ENCODE measurements at regions not wholly inside any gene's neighbourhood (a gene's known extent, or its start where the extent isn't known, plus 50 kb on each side); places are given as distances from the start of the nearest gene placed in this dataset.

- TF ChIP-seq, protein P1, sequence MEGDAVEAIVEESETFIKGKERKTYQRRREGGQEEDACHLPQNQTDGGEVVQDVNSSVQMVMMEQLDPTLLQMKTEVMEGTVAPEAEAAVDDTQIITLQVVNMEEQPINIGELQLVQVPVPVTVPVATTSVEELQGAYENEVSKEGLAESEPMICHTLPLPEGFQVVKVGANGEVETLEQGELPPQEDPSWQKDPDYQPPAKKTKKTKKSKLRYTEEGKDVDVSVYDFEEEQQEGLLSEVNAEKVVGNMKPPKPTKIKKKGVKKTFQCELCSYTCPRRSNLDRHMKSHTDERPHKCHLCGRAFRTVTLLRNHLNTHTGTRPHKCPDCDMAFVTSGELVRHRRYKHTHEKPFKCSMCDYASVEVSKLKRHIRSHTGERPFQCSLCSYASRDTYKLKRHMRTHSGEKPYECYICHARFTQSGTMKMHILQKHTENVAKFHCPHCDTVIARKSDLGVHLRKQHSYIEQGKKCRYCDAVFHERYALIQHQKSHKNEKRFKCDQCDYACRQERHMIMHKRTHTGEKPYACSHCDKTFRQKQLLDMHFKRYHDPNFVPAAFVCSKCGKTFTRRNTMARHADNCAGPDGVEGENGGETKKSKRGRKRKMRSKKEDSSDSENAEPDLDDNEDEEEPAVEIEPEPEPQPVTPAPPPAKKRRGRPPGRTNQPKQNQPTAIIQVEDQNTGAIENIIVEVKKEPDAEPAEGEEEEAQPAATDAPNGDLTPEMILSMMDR (IDR thresholded peaks at IDR 0.05), result no peak
- no peak for TF ChIP-seq POLR2A (IDR thresholded peaks at IDR 0.05)
Observed at GRCh38 chr6:149208134-149208601, 109.3 kb upstream of the TAB2 start.

Data from adrenal gland (tissue), 5 donors.